ENCODE measurements at regions not wholly inside any gene's neighbourhood (a gene's known extent, or its start where the extent isn't known, plus 50 kb on each side); places are given as distances from the start of the nearest gene placed in this dataset.

DNA sequence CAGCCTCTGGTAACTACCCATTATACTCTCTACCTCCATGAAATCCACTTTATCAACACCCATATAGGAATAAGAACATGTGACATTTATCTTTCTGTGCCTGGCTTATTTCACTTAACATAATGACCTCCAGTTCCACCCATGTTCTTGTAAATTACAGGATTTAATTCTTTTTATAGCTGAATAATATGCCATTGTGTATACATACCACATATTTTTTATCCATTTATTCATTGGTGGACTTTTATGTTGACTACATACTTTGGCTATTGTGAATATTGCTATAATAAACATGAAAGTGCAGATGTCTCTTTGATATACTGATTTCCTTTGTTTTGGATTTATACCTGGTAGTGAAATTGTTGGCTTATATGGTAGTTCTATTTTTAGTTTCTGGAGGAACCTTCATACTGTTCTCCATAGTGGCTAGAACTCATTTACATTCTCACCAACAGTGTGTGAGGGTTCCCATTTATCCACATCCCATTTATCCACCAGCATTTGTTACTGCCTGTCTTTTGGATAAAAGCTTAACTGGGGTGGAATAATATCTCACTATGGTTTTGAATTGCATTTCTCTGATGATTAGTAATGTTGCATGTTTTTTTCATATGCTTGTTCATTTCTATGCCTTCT is 473.4 kb downstream of the TBL1XR1 start:
- no peak for TF ChIP-seq TAF1 (IDR thresholded peaks at IDR 0.05; ENCODE audit: low read depth, low read length)
- no peak for TF ChIP-seq POLR2A (IDR thresholded peaks at IDR 0.05; ENCODE audit: low read depth, low read length)

All from GM12891 (cell line).